Heart right ventricle (tissue), 16 donors: ENCODE measurements at regions not wholly inside any gene's neighbourhood (a gene's known extent, or its start where the extent isn't known, plus 50 kb on each side); places are given as distances from the start of the nearest gene placed in this dataset.
"Not testable (repeated sequence)": the region's sequence is repeated elsewhere in the genome, so short reads cannot be mapped to it uniquely, and the experiment has no call there.

ENCODE experiments used
- ATAC-seq, 8 donors: fragments of 200-7000 bp; cut with Tn5 transposase; one replicate each; pipeline ENCODE4 v1.9.1; 2020; ENCODE audit warnings: mild to moderate bottlenecking in 8 of 8, moderate library complexity in 8 of 8, moderate number of reproducible peaks in 1 of 8
- DNase-seq, 2 donors: peaks; one replicate each; pipeline ENCODE4 v3.0.0-alpha.2; 2020
- H3K27ac ChIP-seq, 10 donors: fragments of 200-600 bp; sonication (generic) in 2 of 10; one replicate each; pipeline versions ENCODE4 v1.5.0 to v1.8.0; 2020 to 2022; ENCODE audit warnings: mild to moderate bottlenecking in 3 of 10
- H3K27me3 ChIP-seq, 7 donors: fragments of 200-600 bp; one replicate each; pipeline ENCODE4 v1.8.0; 2021 to 2022; ENCODE audit warnings: mild to moderate bottlenecking in 2 of 7
- H3K36me3 ChIP-seq, 9 donors: fragments of 200-600 bp; sonication (generic) in 1 of 9; one replicate each; pipeline versions ENCODE4 v1.5.0 to v1.8.0; 2020 to 2022; ENCODE audit warnings: mild to moderate bottlenecking in 2 of 9
- H3K4me1 ChIP-seq, 9 donors: fragments of 200-600 bp; sonication (generic) in 1 of 9; one replicate each; pipeline versions ENCODE4 v1.5.0 to v1.8.0; 2020 to 2022; ENCODE audit warnings: mild to moderate bottlenecking in 4 of 9
- H3K4me3 ChIP-seq, 10 donors: fragments of 200-600 bp; sonication (generic) in 2 of 10; one replicate each; pipeline versions ENCODE4 v1.5.0 to v1.8.0; 2020 to 2022; ENCODE audit warnings: mild to moderate bottlenecking in 7 of 10, moderate library complexity in 2 of 10
- H3K9me3 ChIP-seq, 11 donors: fragments of 200-600 bp in 10 of 11; sonication (generic) in 2 of 11; one replicate each; pipeline versions ENCODE4 v1.5.0 to v1.8.0; 2013 to 2022; ENCODE audit warnings: mild to moderate bottlenecking in 2 of 11, control low read depth in 1 of 11, moderate library complexity in 1 of 11
- WGBS, 2 donors: extraction: QIAGEN DNeasy Blood & Tissue Kit; methylation state at CpG; one replicate each; pipeline ENCODE4 v1.1.7; 2013; ENCODE audit warnings: inconsistent platforms in 1 of 2; 5-methylcytosine and 5-hydroxymethylcytosine counted together
- intact Hi-C, 10 donors: fragments of 100-400 bp; cut with DNase I; formaldehyde crosslinking; loops; one replicate each; pipeline versions ENCODE4 v1.11.1 to v1.14.2; 2022
- TF ChIP-seq, protein P1 (sequence below), 9 donors: fragments of 200-600 bp; sonication (generic) in 2 of 9; IDR thresholded peaks; one replicate each; pipeline versions ENCODE4 v1.5.0 to v1.8.0; 2021 to 2022; ENCODE audit warnings: antibody characterized with exemption in 9 of 9, mild to moderate bottlenecking in 5 of 9, moderate library complexity in 1 of 9
- donor health status: Arrhythmogenic right ventricular cardiomyopathy.
- donor health status: ischemic (EF 13 %, LVEDD 7.1; RV severe dilation, severe dysfunction).
- donor health status: healthy with polysubstance abuse.
- donor health status: DM: no; HTN: yes; CAD: no.
- donor health status: DM: no; HTN: no; CAD: no.
- donor health status: ischemic (EF 25% LVEDD 6.9; RV normal size, moderate dysfunction).
- donor health status: ischemic (EF 25% LVEDD 5.7; RV mildly dilated, moderate dysfunction).
- donor health status: healthy.
- donor health status: DM: yes; HTN: yes; CAD: no.
- donor health status: Ischemic cardiomyopathy.
- donor health status: ischemic (EF 35%, LVEDD 5.7; RV mildly dilated, moderate dysfunction).
- donor health status: nonischemic (EF 11% LVEDD 7.7; RV severe dilation, severe dysfunction).
- donor health status: DM: yes; HTN: yes; CAD: no.
- donor health status: PGD.
- donor health status: ischemic (EF 29% LVEDD 5.4; RV normal size, mild dysfunction).
- donor health status: nonischemic (EF 23%, LVEDD 6.1; RV moderate dilation, normal function).

DNA sequence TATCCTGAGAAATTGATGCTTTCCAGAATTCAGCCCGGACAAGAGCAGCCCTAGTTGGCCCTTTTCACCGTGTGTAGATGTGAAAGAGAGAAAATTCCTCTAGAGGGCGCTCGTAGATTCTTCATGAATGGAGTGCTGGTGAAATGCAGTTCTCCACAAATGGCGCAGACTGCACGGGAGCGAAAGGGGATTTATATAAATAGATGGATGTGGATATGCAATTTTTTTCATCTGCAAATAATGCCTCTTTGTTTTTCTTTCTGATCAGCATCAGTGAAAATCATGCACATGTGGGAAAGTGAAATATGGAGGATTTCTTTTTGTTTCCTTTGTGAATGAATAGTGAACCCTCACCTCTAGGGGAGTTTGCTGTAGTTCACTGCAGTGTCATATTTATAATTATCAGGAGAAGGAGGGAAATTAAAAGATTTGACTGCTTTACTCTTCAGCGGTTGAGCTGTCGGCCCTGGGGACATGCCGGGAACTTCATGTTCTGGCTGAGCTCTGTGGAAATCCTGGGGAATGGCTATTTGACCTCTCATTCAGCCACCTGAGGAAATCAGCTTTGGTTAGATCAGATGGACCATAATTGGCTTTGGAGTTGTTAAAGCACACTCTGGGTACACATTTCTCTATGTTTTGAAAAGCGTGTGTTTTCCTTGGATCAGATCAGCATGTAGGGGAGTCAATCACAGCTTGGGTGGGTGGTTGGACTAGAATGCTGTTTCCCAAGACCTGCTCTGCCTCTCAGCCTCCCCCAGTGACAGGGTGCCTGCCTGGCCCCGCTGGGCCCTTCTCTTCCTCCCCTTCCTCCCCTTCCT lies 115.0 kb upstream of the SHISA3 start:
- 19 to 24% methylated on average over 12 of the region's 12 CpGs for WGBS, 2 donors
- Histone ChIP-seq H3K4me1 (peaks cover 0 to 12% (median 3%) of the 10 kb centered on the region in 9 donors), H3K27me3 (peaks cover 0 to 6% (median 0%) of the 10 kb centered on the region in 7 donors), H3K36me3 (no peaks in the 10 kb centered on the region), H3K9me3 (no peaks in the 10 kb centered on the region), H3K27ac (no peak overlapping the region), H3K4me3 (peak overlapping the region in 3 of 10 donors; percentile 4 to 19 (median 15))
- intact Hi-C loops, result loop anchor here in 9 of 10 donors (1.0 to 10.0 kb wide), 9 partner anchors 63 to 583 kb away; no protein-coding TSS in a partner anchor
- peak; percentile 90 to 96 (median 94) for ATAC-seq
- DNase-seq, result peak in 1 of 2 donors; percentile 63
- TF ChIP-seq, protein P1, sequence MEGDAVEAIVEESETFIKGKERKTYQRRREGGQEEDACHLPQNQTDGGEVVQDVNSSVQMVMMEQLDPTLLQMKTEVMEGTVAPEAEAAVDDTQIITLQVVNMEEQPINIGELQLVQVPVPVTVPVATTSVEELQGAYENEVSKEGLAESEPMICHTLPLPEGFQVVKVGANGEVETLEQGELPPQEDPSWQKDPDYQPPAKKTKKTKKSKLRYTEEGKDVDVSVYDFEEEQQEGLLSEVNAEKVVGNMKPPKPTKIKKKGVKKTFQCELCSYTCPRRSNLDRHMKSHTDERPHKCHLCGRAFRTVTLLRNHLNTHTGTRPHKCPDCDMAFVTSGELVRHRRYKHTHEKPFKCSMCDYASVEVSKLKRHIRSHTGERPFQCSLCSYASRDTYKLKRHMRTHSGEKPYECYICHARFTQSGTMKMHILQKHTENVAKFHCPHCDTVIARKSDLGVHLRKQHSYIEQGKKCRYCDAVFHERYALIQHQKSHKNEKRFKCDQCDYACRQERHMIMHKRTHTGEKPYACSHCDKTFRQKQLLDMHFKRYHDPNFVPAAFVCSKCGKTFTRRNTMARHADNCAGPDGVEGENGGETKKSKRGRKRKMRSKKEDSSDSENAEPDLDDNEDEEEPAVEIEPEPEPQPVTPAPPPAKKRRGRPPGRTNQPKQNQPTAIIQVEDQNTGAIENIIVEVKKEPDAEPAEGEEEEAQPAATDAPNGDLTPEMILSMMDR (IDR thresholded peaks at IDR 0.05), result peak; percentile 65 to 88 (median 82)

DNA sequence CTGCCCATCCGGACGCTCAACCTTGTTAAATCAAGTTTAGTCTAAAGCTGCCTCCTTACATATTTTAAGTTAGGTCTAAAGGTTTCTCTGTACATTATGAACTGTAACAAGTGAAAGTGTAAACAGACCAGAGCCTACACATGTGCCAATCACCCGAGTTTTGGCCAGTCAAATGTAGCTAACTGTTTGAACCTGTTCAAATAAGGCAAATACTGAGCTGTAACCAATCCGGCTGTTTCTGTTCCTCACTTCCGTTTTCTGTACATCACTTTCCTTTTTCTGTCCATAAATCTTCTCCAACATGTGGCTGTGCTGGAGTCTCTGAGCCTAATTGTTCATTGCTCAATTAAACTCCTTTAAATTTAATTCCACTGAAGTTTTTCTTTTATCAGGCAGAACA lies 113.3 kb upstream of the SHISA3 start:
- H3K27me3 ChIP-seq, result peaks cover 0 to 6% (median 0%) of the 10 kb centered on the region in 7 donors
- H3K27ac ChIP-seq, result no peak overlapping the region
- DNase-seq, result no peak
- H3K4me3 ChIP-seq, result no peak overlapping the region
- no peaks in the 10 kb centered on the region for H3K9me3 ChIP-seq
- ATAC-seq, result no peak
- intact Hi-C loops, result loop anchor here in 9 of 10 donors (5.0 to 10.0 kb wide), 6 partner anchors 61 to 581 kb away; no protein-coding TSS in a partner anchor
- TF ChIP-seq, protein P1 (IDR thresholded peaks at IDR 0.05), result no peak
- 85% methylated on average over 5 of the region's 5 CpGs for WGBS, 2 donors
- H3K36me3 ChIP-seq, result no peaks in the 10 kb centered on the region
- peaks cover 0 to 12% (median 3%) of the 10 kb centered on the region in 9 donors for H3K4me1 ChIP-seq

DNA sequence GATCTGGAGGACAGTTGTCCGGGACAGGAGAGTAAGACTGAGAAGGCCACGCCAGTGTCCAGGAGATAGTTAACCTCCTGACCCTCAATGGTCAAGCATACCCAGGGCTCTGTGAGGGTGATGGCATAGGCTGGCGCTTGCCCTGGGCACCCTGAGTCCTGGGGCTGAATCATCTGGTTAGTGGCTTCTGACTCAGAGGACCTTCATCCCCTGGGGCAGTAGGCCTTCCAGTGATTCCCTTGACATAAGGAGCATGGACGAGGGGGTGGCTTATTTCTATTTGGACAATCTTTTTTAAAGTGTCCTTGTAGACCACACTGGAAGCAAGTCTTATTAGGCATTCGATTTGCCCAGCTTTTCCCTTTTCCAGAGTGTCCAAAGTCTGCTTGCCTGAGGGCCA lies 108.4 kb upstream of the SHISA3 start:
- 81 to 86% methylated on average over 5 of the region's 5 CpGs for WGBS, 2 donors
- intact Hi-C loops, result loop anchor here in 5 of 10 donors (10.0 kb wide), 4 partner anchors 56 to 576 kb away; no protein-coding TSS in a partner anchor
- not testable (repeated sequence) for H3K4me3 ChIP-seq, H3K4me1 ChIP-seq, H3K27ac ChIP-seq, ATAC-seq, H3K9me3 ChIP-seq, H3K36me3 ChIP-seq, H3K27me3 ChIP-seq, DNase-seq

DNA sequence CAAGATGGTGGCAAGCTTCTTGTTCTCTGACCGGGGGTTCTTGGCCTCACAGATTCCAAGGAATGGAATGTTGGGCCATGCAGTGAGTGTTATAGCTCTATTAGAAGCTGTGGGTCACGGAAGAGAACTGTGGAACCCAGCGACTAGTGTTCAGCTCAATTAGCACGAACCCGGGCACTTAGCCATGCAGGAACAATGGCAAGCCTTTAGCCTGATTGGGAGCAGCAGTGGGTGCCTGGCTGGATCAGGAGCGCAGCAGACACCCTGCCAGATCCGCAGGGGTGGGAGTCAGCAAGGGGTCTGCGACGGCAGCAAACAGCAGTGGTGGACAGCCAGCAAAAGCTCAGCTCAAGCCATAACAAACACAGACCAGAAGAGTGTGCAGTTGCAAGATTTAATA lies 105.1 kb upstream of the SHISA3 start:
- 89 to 98% methylated on average over 9 of the region's 9 CpGs for WGBS, 2 donors
- not testable (repeated sequence) for H3K27ac ChIP-seq, H3K27me3 ChIP-seq, DNase-seq, ATAC-seq, H3K4me1 ChIP-seq, H3K36me3 ChIP-seq, H3K9me3 ChIP-seq, H3K4me3 ChIP-seq
- intact Hi-C loops, result loop anchor here in 1 of 10 donors (10.0 kb wide), 1 partner anchor 73 kb away; no protein-coding TSS in a partner anchor

DNA sequence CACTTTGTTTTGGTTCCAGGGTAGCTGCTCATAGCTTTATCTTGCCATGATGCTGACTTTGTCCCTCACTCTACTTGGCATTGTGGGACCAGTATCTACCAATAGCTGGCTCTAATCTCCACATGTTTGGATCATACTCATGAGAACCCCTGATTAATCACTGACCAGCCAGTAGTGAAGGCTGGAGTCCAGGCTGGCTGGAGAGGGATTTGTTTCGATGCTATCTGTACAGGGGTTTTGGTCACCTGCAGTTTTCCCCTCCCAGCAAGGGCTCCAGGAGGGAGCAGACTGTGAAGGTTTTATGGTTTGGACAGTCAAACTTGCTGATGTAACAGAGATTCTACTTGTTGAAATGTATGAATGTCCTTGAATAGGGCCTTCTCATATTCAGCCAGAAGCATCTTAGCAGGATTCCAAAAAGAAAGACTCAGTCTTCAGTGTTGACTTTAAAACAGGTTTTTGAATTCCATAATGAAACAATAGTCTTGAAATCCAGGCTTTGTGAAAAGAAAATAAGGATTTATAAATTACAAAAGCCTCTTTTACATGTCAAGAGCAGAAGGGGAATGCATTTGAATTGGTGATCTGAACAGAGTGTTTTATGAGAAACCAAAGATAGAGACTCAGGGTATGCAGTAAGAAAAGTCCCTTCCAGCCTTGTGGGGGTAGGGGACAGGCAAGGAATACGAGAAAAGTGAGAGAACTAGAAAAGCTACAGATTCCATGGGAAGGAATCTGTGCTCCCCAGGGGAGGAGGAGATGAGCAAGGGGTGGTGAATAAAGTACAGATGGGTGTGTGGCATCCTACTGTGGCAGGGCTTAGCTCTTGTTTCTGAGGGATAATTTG lies 103.1 kb upstream of the SHISA3 start:
- Histone ChIP-seq H3K27me3 (no peaks in the 10 kb centered on the region), H3K4me1 (no peaks in the 10 kb centered on the region), H3K27ac (no peak overlapping the region), H3K4me3 (no peak overlapping the region), H3K36me3 (no peaks in the 10 kb centered on the region), H3K9me3 (no peaks in the 10 kb centered on the region)
- WGBS, 2 donors, result 60 to 68% methylated on average over 2 of the region's 2 CpGs
- ATAC-seq (no peak), DNase-seq (no peak)
- TF ChIP-seq, protein P1 (IDR thresholded peaks at IDR 0.05), result no peak
- intact Hi-C loops, result loop anchor here in 1 of 10 donors (10.0 kb wide), 1 partner anchor 71 kb away; no protein-coding TSS in a partner anchor
